Lower lobe of right lung (tissue), 2 donors: ENCODE measurements at regions not wholly inside any gene's neighbourhood (a gene's known extent, or its start where the extent isn't known, plus 50 kb on each side); places are given as distances from the start of the nearest gene placed in this dataset.

Experiments used
- ATAC-seq, 2 donors: fragments of 200-7000 bp; cut with Tn5 transposase; one replicate each; pipeline ENCODE4 v1.9.1; 2020 to 2022; ENCODE audit warnings: mild to moderate bottlenecking in 2 of 2, moderate library complexity in 2 of 2
- DNase-seq: peaks from one replicate; pipeline ENCODE4 v3.0.0-alpha.2; 2020
- H3K27ac ChIP-seq: fragments of 200-600 bp; one replicate; pipeline ENCODE4 v1.8.0; 2022
- H3K27me3 ChIP-seq: fragments of 200-600 bp; one replicate; pipeline ENCODE4 v1.8.0; 2022; ENCODE audit warnings: low read depth
- H3K36me3 ChIP-seq: fragments of 200-600 bp; one replicate; pipeline ENCODE4 v1.8.0; 2022; ENCODE audit warnings: mild to moderate bottlenecking
- H3K4me1 ChIP-seq: fragments of 200-600 bp; one replicate; pipeline ENCODE4 v1.8.0; 2022
- H3K4me3 ChIP-seq: fragments of 200-600 bp; one replicate; pipeline ENCODE4 v1.8.0; 2022; ENCODE audit warnings: mild to moderate bottlenecking
- H3K9me3 ChIP-seq: fragments of 200-600 bp; one replicate; pipeline ENCODE4 v1.8.0; 2022
- intact Hi-C: fragments of 100-400 bp; cut with DNase I; formaldehyde crosslinking; loops from one replicate; pipeline ENCODE4 v1.11.0; 2022
- TF ChIP-seq, protein P1 (sequence below): fragments of 200-600 bp; IDR thresholded peaks from one replicate; pipeline ENCODE4 v1.8.0; 2022; ENCODE audit warnings: antibody characterized with exemption, mild to moderate bottlenecking
- donor health status: DM: no; HTN: yes; CAD: no; lungs with severe emphysema.

DNA sequence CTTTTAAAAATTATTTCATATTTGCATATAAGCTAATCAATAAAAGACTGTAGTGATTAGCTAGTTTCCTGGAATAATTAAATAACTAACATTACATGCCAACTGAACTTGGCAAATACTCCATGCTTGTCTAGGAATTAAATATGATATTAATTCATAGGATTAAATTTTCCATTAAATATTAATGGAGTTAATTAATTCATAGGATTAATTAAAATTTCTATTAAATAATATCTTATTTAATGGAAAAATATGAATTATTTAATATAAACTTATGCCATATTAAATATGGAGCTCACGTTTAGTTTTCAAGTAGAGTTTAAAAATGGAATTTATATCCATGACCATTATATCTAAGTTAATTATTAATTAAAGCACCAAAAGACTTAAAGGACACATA, 517.8 kb upstream of the DAB2 start:
- no peaks in the 10 kb centered on the region for H3K36me3 ChIP-seq
- no peaks in the 10 kb centered on the region for H3K27me3 ChIP-seq
- no peak overlapping the region for H3K4me3 ChIP-seq
- H3K9me3 ChIP-seq = no peaks in the 10 kb centered on the region
- TF ChIP-seq, protein P1, sequence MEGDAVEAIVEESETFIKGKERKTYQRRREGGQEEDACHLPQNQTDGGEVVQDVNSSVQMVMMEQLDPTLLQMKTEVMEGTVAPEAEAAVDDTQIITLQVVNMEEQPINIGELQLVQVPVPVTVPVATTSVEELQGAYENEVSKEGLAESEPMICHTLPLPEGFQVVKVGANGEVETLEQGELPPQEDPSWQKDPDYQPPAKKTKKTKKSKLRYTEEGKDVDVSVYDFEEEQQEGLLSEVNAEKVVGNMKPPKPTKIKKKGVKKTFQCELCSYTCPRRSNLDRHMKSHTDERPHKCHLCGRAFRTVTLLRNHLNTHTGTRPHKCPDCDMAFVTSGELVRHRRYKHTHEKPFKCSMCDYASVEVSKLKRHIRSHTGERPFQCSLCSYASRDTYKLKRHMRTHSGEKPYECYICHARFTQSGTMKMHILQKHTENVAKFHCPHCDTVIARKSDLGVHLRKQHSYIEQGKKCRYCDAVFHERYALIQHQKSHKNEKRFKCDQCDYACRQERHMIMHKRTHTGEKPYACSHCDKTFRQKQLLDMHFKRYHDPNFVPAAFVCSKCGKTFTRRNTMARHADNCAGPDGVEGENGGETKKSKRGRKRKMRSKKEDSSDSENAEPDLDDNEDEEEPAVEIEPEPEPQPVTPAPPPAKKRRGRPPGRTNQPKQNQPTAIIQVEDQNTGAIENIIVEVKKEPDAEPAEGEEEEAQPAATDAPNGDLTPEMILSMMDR = no peak
- intact Hi-C loops = no loop called here
- DNase-seq (no peak), ATAC-seq (no peak)
- peaks cover 3% of the 10 kb centered on the region for H3K4me1 ChIP-seq
- no peak overlapping the region for H3K27ac ChIP-seq

DNA sequence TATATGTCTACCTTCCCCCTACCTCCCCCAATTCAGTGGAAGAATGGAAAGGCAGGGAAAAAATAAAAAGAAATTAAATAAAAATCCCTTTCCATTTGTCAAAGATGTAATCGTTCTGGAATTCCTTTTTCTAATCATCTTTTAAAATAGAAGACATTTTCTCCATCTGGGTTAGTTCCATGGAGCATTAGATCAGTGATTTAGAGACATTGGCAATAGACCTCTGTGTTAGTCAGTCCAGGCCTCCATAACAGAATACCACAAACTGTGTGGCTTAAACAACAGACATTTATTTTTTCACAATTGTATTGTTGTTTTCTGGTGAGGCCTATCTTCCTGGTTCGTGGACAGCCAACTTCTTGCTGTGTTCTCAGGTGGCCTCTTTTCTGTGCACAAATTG, 516.6 kb upstream of the DAB2 start:
- intact Hi-C loops = no loop called here
- Histone ChIP-seq H3K4me1 (peaks cover 3% of the 10 kb centered on the region), H3K4me3 (no peak overlapping the region), H3K27me3 (no peaks in the 10 kb centered on the region), H3K36me3 (no peaks in the 10 kb centered on the region), H3K9me3 (no peaks in the 10 kb centered on the region), H3K27ac (no peak overlapping the region)
- ATAC-seq (no peak), DNase-seq (no peak)
- TF ChIP-seq, protein P1 = no peak

DNA sequence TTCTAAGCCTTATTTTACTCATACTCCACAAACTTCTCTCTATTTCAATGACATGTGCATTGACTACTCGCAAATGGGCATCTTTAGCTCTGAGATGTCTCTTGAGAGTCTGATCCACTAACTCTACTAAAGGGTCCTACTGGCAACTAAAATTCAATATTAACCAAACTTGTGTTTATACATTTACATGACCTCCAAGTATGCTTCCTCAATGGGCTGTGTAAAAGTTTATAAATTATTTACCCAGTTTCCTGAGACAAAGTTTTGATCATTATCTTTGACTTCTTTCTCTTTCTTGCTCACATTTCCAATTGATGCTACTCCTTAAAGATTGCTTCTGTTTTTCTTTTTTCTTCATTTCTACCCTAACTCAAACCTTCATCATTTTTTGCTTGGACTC, 510.1 kb upstream of the DAB2 start:
- no peak overlapping the region for H3K27ac ChIP-seq
- no peaks in the 10 kb centered on the region for H3K4me1 ChIP-seq
- H3K27me3 ChIP-seq = no peaks in the 10 kb centered on the region
- no peak overlapping the region for H3K4me3 ChIP-seq
- TF ChIP-seq, protein P1 = no peak
- intact Hi-C loops = no loop called here
- H3K9me3 ChIP-seq = no peaks in the 10 kb centered on the region
- H3K36me3 ChIP-seq = no peaks in the 10 kb centered on the region
- no peak for ATAC-seq
- DNase-seq = no peak

DNA sequence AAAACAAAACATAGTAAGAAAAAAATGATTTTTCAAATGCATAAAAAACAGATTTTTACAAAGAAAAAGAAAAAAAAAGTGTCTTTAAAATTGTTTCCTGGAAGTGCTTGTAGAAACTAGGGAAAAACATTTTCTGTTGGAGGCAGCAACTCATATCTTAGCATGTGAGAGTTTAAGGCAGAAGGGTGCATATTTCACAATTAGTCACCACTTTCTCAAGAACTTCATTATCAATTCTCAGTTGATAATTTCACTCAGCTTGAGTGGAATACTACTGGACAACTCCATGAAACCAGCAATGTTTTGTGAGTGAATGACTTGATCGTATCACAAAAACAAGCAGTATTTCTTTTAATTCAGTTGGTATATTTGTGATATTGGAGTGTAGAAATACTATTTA, 508.3 kb upstream of the DAB2 start:
- DNase-seq (no peak), ATAC-seq (no peak)
- Histone ChIP-seq H3K4me1 (no peaks in the 10 kb centered on the region), H3K27me3 (no peaks in the 10 kb centered on the region), H3K27ac (no peak overlapping the region), H3K9me3 (no peaks in the 10 kb centered on the region), H3K4me3 (no peak overlapping the region), H3K36me3 (no peaks in the 10 kb centered on the region)
- intact Hi-C loops = no loop called here
- TF ChIP-seq, protein P1 = no peak

DNA sequence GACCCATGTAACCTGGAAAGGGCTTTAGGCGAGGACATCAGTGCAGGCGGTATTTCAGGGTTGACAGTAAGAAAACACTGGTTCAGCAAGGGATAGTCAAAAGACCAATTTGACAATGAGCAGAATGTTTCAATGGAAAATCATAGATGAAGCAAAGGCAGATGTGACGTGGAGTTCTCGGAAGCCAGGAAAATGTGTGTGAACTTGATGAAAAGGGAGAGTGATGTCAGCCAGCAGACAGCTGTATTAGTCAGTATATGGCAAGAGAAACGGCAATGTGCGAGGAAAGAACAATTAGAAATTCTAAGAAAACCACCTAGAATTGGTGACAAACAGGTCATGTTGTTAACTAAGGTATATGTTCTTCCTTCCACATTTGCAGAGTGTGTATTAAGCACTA, 503.9 kb upstream of the DAB2 start:
- H3K4me1 ChIP-seq = no peaks in the 10 kb centered on the region
- H3K9me3 ChIP-seq = no peaks in the 10 kb centered on the region
- DNase-seq = no peak
- no peak for ATAC-seq
- TF ChIP-seq, protein P1 = no peak
- no peak overlapping the region for H3K4me3 ChIP-seq
- intact Hi-C loops = no loop called here
- no peak overlapping the region for H3K27ac ChIP-seq
- H3K36me3 ChIP-seq = no peaks in the 10 kb centered on the region
- H3K27me3 ChIP-seq = no peaks in the 10 kb centered on the region

DNA sequence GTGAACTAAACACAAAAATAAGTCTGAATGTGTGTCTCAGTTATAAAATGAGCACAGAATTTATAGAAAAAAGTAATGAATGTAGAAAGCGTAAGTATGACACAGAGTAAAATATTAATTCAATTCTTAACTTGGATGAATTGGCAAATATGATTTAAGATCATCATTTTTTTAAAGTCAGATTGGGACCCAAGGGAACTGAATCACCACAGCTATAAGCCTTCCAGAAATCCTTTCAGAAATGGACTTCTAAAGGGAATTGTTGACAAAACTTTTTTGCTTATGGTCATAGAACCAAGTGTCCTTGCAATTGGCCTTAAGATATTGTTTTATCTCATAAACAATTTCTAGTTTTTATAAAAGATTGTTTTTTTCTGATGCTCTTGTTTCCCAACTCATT, 495.1 kb upstream of the DAB2 start:
- no peaks in the 10 kb centered on the region for H3K27me3 ChIP-seq
- no peak overlapping the region for H3K4me3 ChIP-seq
- TF ChIP-seq, protein P1 = no peak
- H3K4me1 ChIP-seq = no peaks in the 10 kb centered on the region
- ATAC-seq (no peak), DNase-seq (no peak)
- no peaks in the 10 kb centered on the region for H3K36me3 ChIP-seq
- intact Hi-C loops = no loop called here
- no peaks in the 10 kb centered on the region for H3K9me3 ChIP-seq
- no peak overlapping the region for H3K27ac ChIP-seq
